Hepatocyte (in vitro differentiated cells): ENCODE measurements at regions not wholly inside any gene's neighbourhood (a gene's known extent, or its start where the extent isn't known, plus 50 kb on each side); places are given as distances from the start of the nearest gene placed in this dataset.
A peak's percentile ranks its signal among the peaks of the same experiment; 100 is the strongest.

Experiments
- DNase-seq: peaks from one replicate; pipeline ENCODE4 v3.0.0-alpha.2; 2016; ENCODE audit warnings: low spot score
- H2AFZ ChIP-seq: fragments of 200-600 bp; sonication (generic); 2 replicates; pipeline ENCODE4 v1.6.0; 2016; ENCODE audit warnings: antibody characterized with exemption, mild to moderate bottlenecking
- H3K27ac ChIP-seq: fragments of 200-600 bp; sonication (generic); 2 replicates; pipeline ENCODE4 v1.5.1; 2016; ENCODE audit warnings: mild to moderate bottlenecking
- H3K27me3 ChIP-seq: fragments of 200-600 bp; sonication (generic); 2 replicates; pipeline ENCODE4 v1.6.1; 2016
- H3K36me3 ChIP-seq: fragments of 200-600 bp; sonication (generic); replicated peaks from 2 replicates; pipeline ENCODE4 v1.5.1; 2016; ENCODE audit warnings: low read depth; ENCODE audit not compliant: insufficient read depth
- H3K4me1 ChIP-seq: fragments of 200-600 bp; sonication (generic); 2 replicates; pipeline ENCODE4 v1.5.1; 2016; ENCODE audit warnings: mild to moderate bottlenecking, moderate library complexity; ENCODE audit not compliant: insufficient read depth
- H3K4me2 ChIP-seq: fragments of 200-600 bp; sonication (generic); 2 replicates; pipeline ENCODE4 v1.6.0; 2016
- H3K4me3 ChIP-seq: fragments of 200-600 bp; sonication (generic); 2 replicates; pipeline ENCODE4 v1.5.1; 2016; ENCODE audit warnings: mild to moderate bottlenecking
- H3K79me2 ChIP-seq: fragments of 200-600 bp; sonication (generic); 2 replicates; pipeline ENCODE4 v1.6.0; 2017; ENCODE audit warnings: mild to moderate bottlenecking
- H3K9me2 ChIP-seq: fragments of 200-600 bp; sonication (generic); replicated peaks from 2 replicates; pipeline ENCODE4 v1.6.0; 2017; ENCODE audit warnings: mild to moderate bottlenecking; ENCODE audit not compliant: insufficient read depth
- H3K9me3 ChIP-seq: fragments of 200-600 bp; sonication (generic); 2 replicates; pipeline ENCODE4 v1.5.1; 2016; ENCODE audit warnings: low read depth, mild to moderate bottlenecking
- H4K20me1 ChIP-seq: fragments of 200-600 bp; sonication (generic); 2 replicates; pipeline ENCODE4 v1.6.0; 2016; ENCODE audit warnings: mild to moderate bottlenecking; ENCODE audit not compliant: insufficient read depth, poor library complexity, severe bottlenecking
- CTCF ChIP-seq: fragments of 200-600 bp; sonication (generic); IDR thresholded peaks from 2 replicates; pipeline ENCODE4 v1.5.1; 2016; ENCODE audit warnings: antibody characterized with exemption, mild to moderate bottlenecking; ENCODE audit not compliant: poor library complexity
- EZH2 ChIP-seq: fragments of 200-600 bp; sonication (generic); IDR thresholded peaks from 2 replicates; pipeline ENCODE4 v1.6.1; 2016; ENCODE audit warnings: antibody characterized with exemption, mild to moderate bottlenecking, borderline replicate concordance
- EZH2phosphoT487 ChIP-seq: fragments of 200-600 bp; sonication (generic); IDR thresholded peaks from one replicate; pipeline ENCODE4 v1.6.1; 2018; ENCODE audit warnings: antibody characterized with exemption, mild to moderate bottlenecking, low read depth, moderate library complexity; ENCODE audit not compliant: unreplicated experiment, severe bottlenecking
- WGBS: methylation state at CpG from one replicate; pipeline ENCODE4 v1.1.6; 2016; ENCODE audit warnings: low lambda C conversion rate; ENCODE audit errors: missing lambda C conversion rate; 5-methylcytosine and 5-hydroxymethylcytosine counted together

DNA sequence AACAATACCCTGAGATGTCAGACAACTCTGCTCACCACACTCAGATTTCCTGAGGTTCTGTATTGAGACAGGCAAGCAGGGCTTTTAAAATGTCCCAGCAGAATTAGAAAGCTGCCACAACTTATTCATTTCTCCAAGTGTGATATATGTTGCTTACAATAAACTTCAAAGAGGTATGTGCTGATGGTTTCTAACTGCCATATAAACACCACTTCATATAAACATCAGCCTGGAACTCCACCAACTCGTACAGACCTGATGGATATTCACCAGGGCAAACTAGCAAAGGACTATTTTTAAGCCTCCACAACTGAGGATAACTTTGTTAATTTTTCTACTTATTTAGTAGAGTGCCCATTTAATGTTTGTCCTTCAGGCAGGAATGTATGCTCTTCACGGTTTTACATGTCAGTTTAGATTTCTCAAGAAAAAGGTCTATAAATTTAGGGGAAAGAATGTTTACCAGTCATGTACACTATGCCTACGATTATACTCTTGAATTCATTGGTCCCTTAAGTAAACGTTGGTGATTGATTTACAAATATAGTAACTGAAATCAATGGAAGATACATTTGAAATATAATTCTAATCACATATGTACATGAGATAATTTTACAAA, 109.6 kb upstream of the ABI3BP start:
- no peaks in the 10 kb centered on the region for H3K9me3 ChIP-seq
- H3K79me2 ChIP-seq, result no peaks in the 10 kb centered on the region
- DNase-seq, result peak; percentile 11
- WGBS, result 38% methylated on average over 4 of the region's 4 CpGs
- TF ChIP-seq EZH2phosphoT487 (peak; percentile 96), CTCF (no peak), EZH2 (no peak)
- H3K4me3 ChIP-seq, result no peak overlapping the region
- no peaks in the 10 kb centered on the region for H3K36me3 ChIP-seq
- H2AFZ ChIP-seq, result no peak overlapping the region
- no peaks in the 10 kb centered on the region for H3K27me3 ChIP-seq
- H3K4me2 ChIP-seq, result no peak overlapping the region
- H3K9me2 ChIP-seq, result no peaks in the 10 kb centered on the region
- H3K27ac ChIP-seq, result no peak overlapping the region
- no peaks in the 10 kb centered on the region for H4K20me1 ChIP-seq
- peaks cover 4% of the 10 kb centered on the region for H3K4me1 ChIP-seq

DNA sequence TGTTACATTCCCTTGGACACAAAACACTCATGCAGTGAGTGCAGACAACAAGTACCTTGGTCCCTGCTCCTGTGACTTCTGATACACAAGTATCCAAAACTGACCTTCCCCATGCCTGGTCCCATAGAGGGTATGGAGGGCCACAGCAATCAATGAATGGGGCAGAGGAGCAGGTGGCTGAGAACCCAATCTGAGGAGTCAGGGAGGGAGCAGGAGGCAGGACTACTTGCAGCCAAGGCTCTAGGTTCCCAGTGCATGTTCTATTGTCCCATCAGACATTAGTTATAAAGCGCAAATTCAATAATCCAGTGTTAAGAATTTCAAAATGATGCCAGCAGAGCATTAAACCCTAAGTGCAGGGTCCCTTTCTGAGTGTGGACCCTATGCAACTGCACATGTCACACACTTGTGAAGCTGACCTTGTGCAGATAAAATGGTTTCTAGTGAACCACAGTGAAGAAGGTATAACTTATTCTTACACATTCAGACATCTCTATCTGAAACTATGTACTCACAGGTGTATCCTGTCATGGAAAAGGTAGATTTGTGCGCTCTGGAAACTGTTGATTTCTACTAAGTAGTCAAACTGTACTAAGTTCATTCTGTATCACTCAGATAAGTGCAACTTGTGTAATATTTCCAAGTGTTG, 107.3 kb upstream of the ABI3BP start:
- Histone ChIP-seq H3K27me3 (no peaks in the 10 kb centered on the region), H3K79me2 (no peaks in the 10 kb centered on the region), H3K9me3 (no peaks in the 10 kb centered on the region), H3K4me3 (no peak overlapping the region), H3K4me2 (no peak overlapping the region), H3K9me2 (no peaks in the 10 kb centered on the region), H3K4me1 (peaks cover 4% of the 10 kb centered on the region), H3K36me3 (no peaks in the 10 kb centered on the region), H2AFZ (no peak overlapping the region), H3K27ac (no peak overlapping the region), H4K20me1 (no peaks in the 10 kb centered on the region)
- WGBS, result 63% methylated on average over 2 of the region's 2 CpGs
- TF ChIP-seq CTCF, result no peak
- TF ChIP-seq EZH2phosphoT487, result no peak
- TF ChIP-seq EZH2, result no peak
- no peak for DNase-seq

GRCh38 chr3:101099791-101100190, 106.6 kb upstream of the ABI3BP start:
- H3K9me3 ChIP-seq, result no peaks in the 10 kb centered on the region
- no peaks in the 10 kb centered on the region for H3K27me3 ChIP-seq
- no peak overlapping the region for H3K4me3 ChIP-seq
- H2AFZ ChIP-seq, result no peak overlapping the region
- H3K9me2 ChIP-seq, result no peaks in the 10 kb centered on the region
- no peak overlapping the region for H3K27ac ChIP-seq
- H3K79me2 ChIP-seq, result no peaks in the 10 kb centered on the region
- no peak for DNase-seq
- no peak overlapping the region for H3K4me2 ChIP-seq
- H3K4me1 ChIP-seq, result peaks cover 4% of the 10 kb centered on the region
- H4K20me1 ChIP-seq, result no peaks in the 10 kb centered on the region
- 88% methylated on average over 3 of the region's 3 CpGs for WGBS
- H3K36me3 ChIP-seq, result no peaks in the 10 kb centered on the region
- TF ChIP-seq EZH2phosphoT487, result no peak
- TF ChIP-seq EZH2, result no peak
- no peak for TF ChIP-seq CTCF
